ENCODE measurements at regions not wholly inside any gene's neighbourhood (a gene's known extent, or its start where the extent isn't known, plus 50 kb on each side); places are given as distances from the start of the nearest gene placed in this dataset.

- H3K9me3 ChIP-seq (ENCODE audit: control insufficient read depth in 4 of 4, insufficient read depth in 3 of 4, low read length in 3 of 4), result no peaks in the 10 kb centered on the region
- H3K9ac ChIP-seq (ENCODE audit: insufficient read depth in 1 of 2, low read length in 2 of 2), result no peak overlapping the region
- no peaks in the 10 kb centered on the region for H3K36me3 ChIP-seq (ENCODE audit: control insufficient read depth in 4 of 4, insufficient read depth in 4 of 4, low read length in 4 of 4)
- no peaks in the 10 kb centered on the region for H3K27me3 ChIP-seq (ENCODE audit: control insufficient read depth in 3 of 3, insufficient read depth in 3 of 3, low read length in 2 of 3)
- DNase-seq (no peak), ATAC-seq (ENCODE audit: insufficient read depth, low FRiP score) (no peak)
- 88 to 89% methylated on average over 2 of the region's 2 CpGs for WGBS, 2 donors
- no peak overlapping the region for H3K4me3 ChIP-seq
- H3K27ac ChIP-seq (ENCODE audit: low read depth in 1 of 2, low read length in 1 of 2), result no peak overlapping the region
- no peaks in the 10 kb centered on the region for H3K4me1 ChIP-seq (ENCODE audit: control insufficient read depth in 5 of 5, insufficient read depth in 5 of 5, low read length in 5 of 5)
- TF ChIP-seq CTCF (IDR thresholded peaks at IDR 0.05; ENCODE audit: control extremely low read depth, extremely low read depth), result no peak
These were observed 1168.8 kb downstream of the GALC start for GRCh38 chr14:86824167-86824566.

- TF ChIP-seq CTCF (IDR thresholded peaks at IDR 0.05; ENCODE audit: control extremely low read depth, extremely low read depth), result no peak
- no peak overlapping the region for H3K27ac ChIP-seq (ENCODE audit: low read depth in 1 of 2, low read length in 1 of 2)
- ATAC-seq (ENCODE audit: insufficient read depth, low FRiP score), result no peak
- H3K9ac ChIP-seq (ENCODE audit: insufficient read depth in 1 of 2, low read length in 2 of 2), result no peak overlapping the region
- H3K4me3 ChIP-seq, result no peak overlapping the region
- WGBS, 2 donors, result 68% methylated on average over 2 of the region's 2 CpGs
- no peaks in the 10 kb centered on the region for H3K4me1 ChIP-seq (ENCODE audit: control insufficient read depth in 5 of 5, insufficient read depth in 5 of 5, low read length in 5 of 5)
- H3K36me3 ChIP-seq (ENCODE audit: control insufficient read depth in 4 of 4, insufficient read depth in 4 of 4, low read length in 4 of 4), result no peaks in the 10 kb centered on the region
- no peak for DNase-seq
- H3K9me3 ChIP-seq (ENCODE audit: control insufficient read depth in 4 of 4, insufficient read depth in 3 of 4, low read length in 3 of 4), result no peaks in the 10 kb centered on the region
- no peaks in the 10 kb centered on the region for H3K27me3 ChIP-seq (ENCODE audit: control insufficient read depth in 3 of 3, insufficient read depth in 3 of 3, low read length in 2 of 3)
These were observed 1169.4 kb downstream of the GALC start for GRCh38 chr14:86823581-86823980.

DNA sequence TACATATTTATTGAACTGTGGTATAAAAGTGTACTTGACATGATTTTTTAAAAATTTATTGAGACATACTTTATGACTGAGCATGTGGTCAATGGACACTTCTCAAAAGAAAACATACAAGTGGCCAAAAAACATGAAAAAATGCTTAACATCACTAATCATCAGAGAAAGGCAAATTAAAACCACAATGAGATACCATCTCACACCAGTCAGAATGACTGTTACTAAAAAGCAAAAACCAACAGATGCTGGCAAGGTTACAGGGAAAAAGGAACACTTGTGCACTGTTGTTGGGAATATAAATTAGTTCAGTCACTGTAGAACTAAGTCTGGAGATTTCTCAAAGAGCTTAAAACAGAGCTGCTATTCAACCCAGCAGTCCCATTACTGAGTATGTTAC, 1177.6 kb downstream of the GALC start:
- Histone ChIP-seq H3K27me3 (ENCODE audit: control insufficient read depth in 3 of 3, insufficient read depth in 3 of 3, low read length in 2 of 3) (no peaks in the 10 kb centered on the region), H3K27ac (ENCODE audit: low read depth in 1 of 2, low read length in 1 of 2) (no peak overlapping the region), H3K9me3 (ENCODE audit: control insufficient read depth in 4 of 4, insufficient read depth in 3 of 4, low read length in 3 of 4) (peaks cover 0 to 2% (median 0%) of the 10 kb centered on the region in 4 donors), H3K4me3 (no peak overlapping the region), H3K36me3 (ENCODE audit: control insufficient read depth in 4 of 4, insufficient read depth in 4 of 4, low read length in 4 of 4) (no peaks in the 10 kb centered on the region), H3K9ac (ENCODE audit: insufficient read depth in 1 of 2, low read length in 2 of 2) (no peak overlapping the region), H3K4me1 (ENCODE audit: control insufficient read depth in 5 of 5, insufficient read depth in 5 of 5, low read length in 5 of 5) (no peaks in the 10 kb centered on the region)
- DNase-seq, result no peak
- no peak for ATAC-seq (ENCODE audit: insufficient read depth, low FRiP score)
- no peak for TF ChIP-seq CTCF (IDR thresholded peaks at IDR 0.05; ENCODE audit: control extremely low read depth, extremely low read depth)

GRCh38 chr14:86802726-86803125, 1190.3 kb downstream of the GALC start:
- no peaks in the 10 kb centered on the region for H3K9me3 ChIP-seq (ENCODE audit: control insufficient read depth in 4 of 4, insufficient read depth in 3 of 4, low read length in 3 of 4)
- ATAC-seq (ENCODE audit: insufficient read depth, low FRiP score) (no peak), DNase-seq (no peak)
- H3K27ac ChIP-seq (ENCODE audit: low read depth in 1 of 2, low read length in 1 of 2), result no peak overlapping the region
- no peak for TF ChIP-seq CTCF (IDR thresholded peaks at IDR 0.05; ENCODE audit: control extremely low read depth, extremely low read depth)
- H3K36me3 ChIP-seq (ENCODE audit: control insufficient read depth in 4 of 4, insufficient read depth in 4 of 4, low read length in 4 of 4), result no peaks in the 10 kb centered on the region
- H3K4me1 ChIP-seq (ENCODE audit: control insufficient read depth in 5 of 5, insufficient read depth in 5 of 5, low read length in 5 of 5), result no peaks in the 10 kb centered on the region
- H3K4me3 ChIP-seq, result no peak overlapping the region
- WGBS, 2 donors, result 46 to 86% methylated on average over 2 of the region's 2 CpGs
- no peak overlapping the region for H3K9ac ChIP-seq (ENCODE audit: insufficient read depth in 1 of 2, low read length in 2 of 2)
- H3K27me3 ChIP-seq (ENCODE audit: control insufficient read depth in 3 of 3, insufficient read depth in 3 of 3, low read length in 2 of 3), result no peaks in the 10 kb centered on the region
